Cardiac muscle cell (in vitro differentiated cells and primary cell): ENCODE measurements at regions not wholly inside any gene's neighbourhood (a gene's known extent, or its start where the extent isn't known, plus 50 kb on each side); places are given as distances from the start of the nearest gene placed in this dataset.

Experiments
- DNase-seq, 2 donors: peaks; one replicate each; pipeline versions ENCODE4 v3.0.0 to v3.0.0-alpha.2; 2010 to 2017; ENCODE audit warnings: low read depth in 1 of 2, low spot score in 1 of 2
- H3K27ac ChIP-seq: fragments of 200-600 bp; sonication (generic); 2 replicates; pipeline ENCODE4 v1.5.1; 2016
- H3K27me3 ChIP-seq: fragments of 200-600 bp; sonication (generic); 2 replicates; pipeline ENCODE4 v1.6.0; 2016; ENCODE audit warnings: control low read depth
- H3K36me3 ChIP-seq: fragments of 200-600 bp; sonication (generic); 2 replicates; pipeline ENCODE4 v1.5.1; 2016; ENCODE audit warnings: control low read depth
- H3K4me1 ChIP-seq: fragments of 200-600 bp; sonication (generic); 2 replicates; pipeline ENCODE4 v1.8.1; 2017; ENCODE audit warnings: low read depth, mild to moderate bottlenecking, mixed run types
- H3K4me3 ChIP-seq: fragments of 200-600 bp; sonication (generic); 2 replicates; pipeline ENCODE4 v1.5.1; 2016; ENCODE audit warnings: mild to moderate bottlenecking
- H3K9me3 ChIP-seq: fragments of 200-600 bp; sonication (generic); 2 replicates; pipeline ENCODE4 v1.5.1; 2017; ENCODE audit warnings: low read depth, mild to moderate bottlenecking, control low read depth
- CTCF ChIP-seq: IDR thresholded peaks from 2 replicates; pipeline ENCODE4 v1.5.1; 2012; ENCODE audit warnings: low read depth, mild to moderate bottlenecking, low read length

DNA sequence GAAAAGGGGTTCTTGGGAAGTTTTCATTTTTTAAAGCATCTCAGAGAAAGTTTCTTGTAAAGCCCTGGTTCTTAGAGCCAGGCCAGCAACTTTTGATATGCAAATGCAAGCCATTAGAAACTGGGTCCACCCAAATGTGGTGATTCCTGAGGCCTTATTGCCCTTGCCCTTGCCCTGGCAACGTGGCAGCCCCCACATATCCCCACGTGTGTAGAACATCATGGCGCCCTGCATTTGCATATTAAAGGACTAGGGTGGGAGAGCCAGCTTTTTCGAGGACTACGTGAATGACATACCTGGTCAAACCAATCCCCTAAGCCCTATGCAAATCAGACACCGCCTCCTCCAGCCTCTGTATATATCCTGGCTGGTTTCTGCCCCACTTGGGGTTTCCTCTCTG is 314.9 kb upstream of the NECTIN3 start:
- DNase-seq: no peak
- H3K4me1 ChIP-seq: peaks cover 14% of the 10 kb centered on the region
- no peaks in the 10 kb centered on the region for H3K27me3 ChIP-seq
- no peaks in the 10 kb centered on the region for H3K9me3 ChIP-seq
- no peak overlapping the region for H3K4me3 ChIP-seq
- no peaks in the 10 kb centered on the region for H3K36me3 ChIP-seq
- TF ChIP-seq CTCF: no peak
- H3K27ac ChIP-seq: no peak overlapping the region

- Histone ChIP-seq H3K4me1 (peaks cover 14% of the 10 kb centered on the region), H3K4me3 (no peak overlapping the region), H3K36me3 (no peaks in the 10 kb centered on the region), H3K27me3 (no peaks in the 10 kb centered on the region), H3K9me3 (no peaks in the 10 kb centered on the region), H3K27ac (no peak overlapping the region)
- DNase-seq: no peak
- no peak for TF ChIP-seq CTCF
Measured at GRCh38 chr3:110758208-110758607, 313.4 kb upstream of the NECTIN3 start.

DNA sequence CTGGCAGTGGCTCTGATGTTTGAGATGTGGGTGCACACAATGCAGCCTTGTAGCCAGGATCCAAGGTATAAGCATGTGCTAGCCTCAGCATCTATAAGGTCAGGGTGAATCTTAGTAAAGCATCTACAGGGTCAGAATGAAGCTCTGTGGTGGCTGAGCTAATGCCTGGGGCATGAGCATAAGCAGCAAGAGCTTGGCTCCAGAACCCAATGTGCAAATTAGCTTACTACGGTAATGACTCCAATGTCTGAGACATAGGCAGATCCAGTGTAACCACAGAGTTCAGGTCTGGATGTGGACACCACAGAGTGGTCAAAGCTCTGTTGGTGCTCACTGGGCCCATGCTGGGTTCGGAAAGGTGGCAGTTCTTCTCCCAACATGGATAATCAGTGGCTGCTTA is 304.5 kb upstream of the NECTIN3 start:
- DNase-seq: no peak
- Histone ChIP-seq H3K27me3 (no peaks in the 10 kb centered on the region), H3K4me3 (no peak overlapping the region), H3K27ac (no peak overlapping the region), H3K4me1 (no peaks in the 10 kb centered on the region), H3K36me3 (no peaks in the 10 kb centered on the region), H3K9me3 (no peaks in the 10 kb centered on the region)
- no peak for TF ChIP-seq CTCF

DNA sequence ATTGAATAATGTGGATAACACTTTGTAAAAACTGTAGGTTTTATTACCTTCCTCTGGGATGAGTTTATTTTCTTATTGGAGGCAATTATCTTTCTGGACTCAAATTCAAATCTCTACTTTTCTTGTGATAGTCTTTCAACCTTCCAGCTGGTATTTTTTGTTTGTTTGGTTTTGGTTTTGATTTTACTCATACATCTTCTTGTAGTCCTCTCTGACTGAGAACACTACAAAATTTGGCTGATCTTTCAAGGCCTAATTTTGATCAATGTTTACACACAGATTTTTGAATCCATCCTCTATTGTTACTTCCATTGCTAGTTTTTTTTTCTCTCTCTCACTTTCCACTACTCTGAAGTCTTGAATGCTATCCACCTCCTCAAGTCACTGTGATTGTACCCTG is 303.8 kb upstream of the NECTIN3 start:
- no peak overlapping the region for H3K27ac ChIP-seq
- no peak overlapping the region for H3K4me3 ChIP-seq
- TF ChIP-seq CTCF: no peak
- no peaks in the 10 kb centered on the region for H3K36me3 ChIP-seq
- H3K27me3 ChIP-seq: no peaks in the 10 kb centered on the region
- no peak for DNase-seq
- no peaks in the 10 kb centered on the region for H3K9me3 ChIP-seq
- H3K4me1 ChIP-seq: peaks cover 5% of the 10 kb centered on the region

DNA sequence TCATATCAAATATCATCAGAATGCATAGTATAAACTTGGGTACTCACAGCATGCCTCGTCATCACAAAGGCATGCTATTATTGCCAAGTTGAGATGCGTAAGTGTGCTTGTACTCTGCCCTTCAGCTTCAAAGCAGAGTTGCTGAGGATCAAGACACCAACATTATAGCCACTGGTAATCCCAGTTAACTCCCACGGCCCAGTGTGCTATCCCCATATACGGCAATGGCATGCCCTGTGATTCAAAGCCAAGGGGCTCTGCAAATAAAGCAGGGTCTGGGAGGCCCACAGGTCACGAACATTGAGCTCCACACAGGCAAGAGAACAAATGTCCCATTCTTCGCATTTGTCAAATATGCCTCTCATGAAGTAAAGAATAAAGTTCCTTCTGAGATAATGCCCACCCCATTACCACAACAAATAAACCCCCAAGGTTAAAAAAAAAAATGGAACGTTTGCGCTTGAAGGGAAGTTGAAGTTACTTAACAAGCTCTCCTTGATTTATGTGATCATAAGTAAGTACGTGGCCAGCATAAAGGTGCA is 298.1 kb upstream of the NECTIN3 start:
- Histone ChIP-seq H3K36me3 (no peaks in the 10 kb centered on the region), H3K27ac (no peak overlapping the region), H3K4me3 (no peak overlapping the region), H3K27me3 (no peaks in the 10 kb centered on the region), H3K9me3 (no peaks in the 10 kb centered on the region), H3K4me1 (peaks cover 5% of the 10 kb centered on the region)
- TF ChIP-seq CTCF: no peak
- peak in 1 of 2 donors; percentile 12 for DNase-seq
